NCI-H2029 (cell line): ENCODE measurements at regions not wholly inside any gene's neighbourhood (a gene's known extent, or its start where the extent isn't known, plus 50 kb on each side); places are given as distances from the start of the nearest gene placed in this dataset.
"Not testable (repeated sequence)": the region's sequence is repeated elsewhere in the genome, so short reads cannot be mapped to it uniquely, and the experiment has no call there.

Experiments
- DNase-seq: peaks from one replicate; lab custom pipeline; 2025; lab: John Stamatoyannopoulos, UW

- DNase-seq: no peak
Measured at GRCh38 chr18:41899535-41899934, 55.5 kb upstream of the PIK3C3 start.

- DNase-seq: no peak
Measured at GRCh38 chr18:41893432-41893831, 61.6 kb upstream of the PIK3C3 start.

DNA sequence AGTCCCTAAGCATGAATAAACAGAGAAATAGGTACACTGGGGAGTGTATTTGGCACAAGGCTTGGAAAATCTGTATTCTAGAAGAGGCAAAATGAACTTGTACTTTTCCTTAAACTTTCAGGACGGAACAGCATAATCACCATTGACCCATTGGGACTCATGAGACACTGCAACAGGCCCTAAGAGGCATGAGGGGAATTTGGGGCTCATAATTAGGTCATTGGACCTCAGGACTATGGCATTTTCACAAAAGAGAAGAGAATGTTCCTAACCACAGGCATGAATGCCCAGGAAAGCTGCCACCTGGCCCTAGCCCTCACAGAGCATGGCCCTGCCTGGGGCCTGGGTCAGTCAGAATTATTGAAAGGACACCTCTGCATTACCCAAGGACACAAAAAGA is 67.9 kb upstream of the PIK3C3 start:
- no peak for DNase-seq

GRCh38 chr18:41886126-41886807 is 68.8 kb upstream of the PIK3C3 start:
- DNase-seq: no peak

- no peak for DNase-seq
Measured at GRCh38 chr18:41881285-41881684, 73.7 kb upstream of the PIK3C3 start.

DNA sequence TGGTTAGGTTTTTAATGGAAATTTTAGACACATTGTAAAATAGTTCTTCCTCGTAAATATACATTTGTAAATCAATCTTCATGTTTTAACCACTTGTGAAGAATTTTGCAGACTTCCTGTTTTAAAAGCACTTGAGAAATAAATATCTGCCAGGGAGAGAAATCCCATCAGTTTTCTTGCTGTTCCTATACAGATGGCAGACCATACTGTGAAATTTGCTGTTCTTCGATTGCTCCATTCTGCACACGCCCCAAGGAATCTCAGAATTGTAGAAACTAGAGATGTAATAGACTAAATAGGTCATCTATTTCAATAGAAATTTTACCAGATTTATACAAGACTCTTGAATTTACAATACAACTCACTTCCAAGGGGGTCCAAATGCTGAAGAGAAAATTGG is 75.8 kb upstream of the PIK3C3 start:
- no peak for DNase-seq

- no peak for DNase-seq
Measured at GRCh38 chr18:41875094-41875780, 79.8 kb upstream of the PIK3C3 start.

- DNase-seq: no peak
Measured at GRCh38 chr18:41873730-41874129, 81.3 kb upstream of the PIK3C3 start.

GRCh38 chr18:41872206-41872605 is 82.8 kb upstream of the PIK3C3 start:
- DNase-seq: no peak

GRCh38 chr18:41871229-41872000 is 83.6 kb upstream of the PIK3C3 start:
- no peak for DNase-seq

- DNase-seq: no peak
Measured at GRCh38 chr18:41870817-41871216, 84.2 kb upstream of the PIK3C3 start.

DNA sequence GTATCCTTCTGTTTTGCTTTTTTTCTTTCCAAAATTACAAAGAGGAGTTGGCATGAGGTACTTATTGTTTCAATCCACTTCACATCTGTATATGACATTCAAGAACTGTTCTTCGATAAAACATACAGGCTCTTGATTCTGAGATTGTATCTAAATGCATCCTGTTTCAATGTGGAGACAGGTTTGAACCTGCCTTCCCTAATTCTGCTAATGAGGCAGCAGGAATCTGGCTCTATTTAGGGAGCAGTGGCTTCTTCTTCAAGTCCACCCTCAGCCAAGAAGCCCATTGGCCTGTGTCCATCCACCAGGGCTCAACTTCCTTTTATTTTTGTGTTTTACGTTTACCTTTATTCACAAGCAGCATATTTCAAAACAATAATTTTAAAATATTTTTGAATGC is 84.8 kb upstream of the PIK3C3 start:
- DNase-seq: no peak

GRCh38 chr18:41865796-41866195 is 89.2 kb upstream of the PIK3C3 start:
- DNase-seq: not testable (repeated sequence)

DNA sequence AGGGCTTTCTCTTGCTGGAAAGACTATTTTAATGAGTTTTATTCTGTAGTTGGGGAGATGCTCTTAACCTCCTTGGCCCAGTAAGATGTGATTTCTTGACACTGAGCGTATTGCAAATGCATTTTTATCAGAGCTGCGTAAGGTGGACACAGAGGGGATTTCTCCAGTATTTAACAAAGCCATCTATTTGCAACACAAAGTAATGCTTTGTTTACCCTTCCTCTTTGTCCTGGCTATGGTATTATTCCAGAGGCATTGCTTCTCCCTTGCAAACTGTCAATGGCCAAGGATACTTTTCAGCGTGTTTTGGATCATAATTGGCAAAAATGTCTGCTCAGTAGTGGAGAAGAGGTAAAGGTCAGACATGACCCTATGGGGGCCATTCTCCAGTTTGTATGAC is 90.8 kb upstream of the PIK3C3 start:
- no peak for DNase-seq

- no peak for DNase-seq
Measured at GRCh38 chr18:41862921-41863320, 92.1 kb upstream of the PIK3C3 start.

GRCh38 chr18:41860987-41861386 is 94.0 kb upstream of the PIK3C3 start:
- no peak for DNase-seq

GRCh38 chr18:41858761-41859555 is 96.1 kb upstream of the PIK3C3 start:
- no peak for DNase-seq

DNA sequence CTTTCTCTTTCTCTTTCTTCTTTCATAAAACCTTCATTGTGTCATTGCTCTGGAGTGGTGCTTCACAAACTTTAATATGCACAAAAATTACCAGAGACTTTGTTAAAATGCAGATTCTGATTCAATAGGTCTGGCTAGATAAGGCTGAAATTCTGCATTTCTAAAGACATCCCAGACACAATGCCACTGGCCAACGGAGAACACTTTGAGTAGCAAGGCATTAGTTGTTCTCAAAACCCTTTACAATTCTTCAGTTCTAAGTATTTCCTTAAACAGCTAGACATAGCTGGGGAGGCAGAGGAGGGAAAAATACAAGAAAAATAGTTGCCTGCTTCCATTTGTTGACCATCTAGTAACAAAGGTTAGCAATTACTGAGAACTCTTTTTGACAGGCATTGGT is 101.8 kb upstream of the PIK3C3 start:
- no peak for DNase-seq

GRCh38 chr18:41850781-41851180 is 104.3 kb upstream of the PIK3C3 start:
- no peak for DNase-seq

GRCh38 chr18:41849632-41850031 is 105.4 kb upstream of the PIK3C3 start:
- no peak for DNase-seq

DNA sequence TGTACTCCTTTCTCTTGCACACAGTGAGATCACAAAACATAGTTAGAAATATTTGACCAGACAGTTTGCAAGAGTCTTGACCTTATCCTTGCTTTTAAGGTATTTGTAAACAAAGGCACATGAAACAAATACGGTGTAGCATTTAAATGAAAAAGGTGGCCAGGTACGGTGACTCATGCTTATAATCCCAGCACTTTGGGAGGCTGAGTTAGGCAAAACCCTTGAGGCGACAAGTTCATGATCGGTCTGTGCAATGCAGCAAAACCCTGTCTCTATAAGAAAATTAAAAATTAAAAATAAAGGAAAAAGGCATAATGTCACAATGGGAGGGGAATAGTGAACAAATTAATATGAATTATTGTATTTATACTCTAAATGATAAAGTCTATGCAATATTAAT is 109.5 kb upstream of the PIK3C3 start:
- DNase-seq: no peak

- DNase-seq: no peak
Measured at GRCh38 chr18:41842886-41843285, 112.1 kb upstream of the PIK3C3 start.
